Fibroblast of the aortic adventitia (primary cell): ENCODE measurements at regions not wholly inside any gene's neighbourhood (a gene's known extent, or its start where the extent isn't known, plus 50 kb on each side); places are given as distances from the start of the nearest gene placed in this dataset. TPM values are rescaled to one million over a fixed set of nuclear protein-coding genes. Genes with fewer than 3 reads are reported as not detected.

Experiments
- small RNA-seq: library from RNA; depleted of rRNA; stranded (forward); fragments of <200 nt; gene quantifications from one replicate; pipeline ENCODE3, GENCODE V24; 2012

Small RNAs in the stretch of these regions (small RNA-seq; reads per million reads assigned to genes)
- gene RF00432 (not detected), gene RNA5S10 (not detected), gene RNA5S11 (not detected), gene RNA5S12 (not detected), gene RNA5S13 (not detected), gene RNA5S14 (not detected), gene RNA5S15 (not detected), gene RNA5S16 (not detected), gene RNA5S17 (not detected), gene RNA5S2 (not detected), gene RNA5S3 (not detected), gene RNA5S4 (not detected), gene RNA5S5 (not detected), gene RNA5S6 (not detected), gene RNA5S7 (not detected), gene RNA5S8 (not detected), gene RNA5S9 (not detected), gene RNA5SP18 (not detected)
